ENCODE measurements at regions not wholly inside any gene's neighbourhood (a gene's known extent, or its start where the extent isn't known, plus 50 kb on each side); places are given as distances from the start of the nearest gene placed in this dataset.

DNA sequence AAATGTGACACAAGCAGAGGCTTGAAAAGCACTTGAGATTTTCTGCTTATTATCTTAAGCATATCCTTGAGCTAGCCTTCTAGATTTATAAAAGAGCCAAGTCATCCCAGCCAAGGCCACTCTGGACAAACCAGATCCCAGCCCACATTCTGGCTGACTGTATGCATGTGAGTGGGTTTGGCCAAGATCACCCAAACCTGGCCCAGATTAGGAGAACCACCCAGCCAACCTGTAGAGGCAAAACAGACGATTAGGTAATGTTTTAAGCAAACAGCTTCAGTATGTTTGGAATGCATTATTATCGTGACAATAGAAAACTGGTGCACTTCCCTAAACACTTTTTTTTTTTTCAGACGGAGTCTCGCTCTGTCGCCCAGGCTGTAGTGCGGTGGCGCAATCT is 151.9 kb downstream of the SPATA31D1 start:
- TF ChIP-seq, protein P1, sequence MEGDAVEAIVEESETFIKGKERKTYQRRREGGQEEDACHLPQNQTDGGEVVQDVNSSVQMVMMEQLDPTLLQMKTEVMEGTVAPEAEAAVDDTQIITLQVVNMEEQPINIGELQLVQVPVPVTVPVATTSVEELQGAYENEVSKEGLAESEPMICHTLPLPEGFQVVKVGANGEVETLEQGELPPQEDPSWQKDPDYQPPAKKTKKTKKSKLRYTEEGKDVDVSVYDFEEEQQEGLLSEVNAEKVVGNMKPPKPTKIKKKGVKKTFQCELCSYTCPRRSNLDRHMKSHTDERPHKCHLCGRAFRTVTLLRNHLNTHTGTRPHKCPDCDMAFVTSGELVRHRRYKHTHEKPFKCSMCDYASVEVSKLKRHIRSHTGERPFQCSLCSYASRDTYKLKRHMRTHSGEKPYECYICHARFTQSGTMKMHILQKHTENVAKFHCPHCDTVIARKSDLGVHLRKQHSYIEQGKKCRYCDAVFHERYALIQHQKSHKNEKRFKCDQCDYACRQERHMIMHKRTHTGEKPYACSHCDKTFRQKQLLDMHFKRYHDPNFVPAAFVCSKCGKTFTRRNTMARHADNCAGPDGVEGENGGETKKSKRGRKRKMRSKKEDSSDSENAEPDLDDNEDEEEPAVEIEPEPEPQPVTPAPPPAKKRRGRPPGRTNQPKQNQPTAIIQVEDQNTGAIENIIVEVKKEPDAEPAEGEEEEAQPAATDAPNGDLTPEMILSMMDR (IDR thresholded peaks at IDR 0.05; ENCODE audit: poor library complexity, severe bottlenecking): no peak
- TF ChIP-seq TAF1 (IDR thresholded peaks at IDR 0.05; ENCODE audit: low read depth) (no peak), POLR2AphosphoS5 (IDR thresholded peaks at IDR 0.05) (no peak), MXI1 (conservative IDR thresholded peaks at IDR 0.05; ENCODE audit: poor library complexity, severe bottlenecking) (no peak)
- TF ChIP-seq, protein P2, sequence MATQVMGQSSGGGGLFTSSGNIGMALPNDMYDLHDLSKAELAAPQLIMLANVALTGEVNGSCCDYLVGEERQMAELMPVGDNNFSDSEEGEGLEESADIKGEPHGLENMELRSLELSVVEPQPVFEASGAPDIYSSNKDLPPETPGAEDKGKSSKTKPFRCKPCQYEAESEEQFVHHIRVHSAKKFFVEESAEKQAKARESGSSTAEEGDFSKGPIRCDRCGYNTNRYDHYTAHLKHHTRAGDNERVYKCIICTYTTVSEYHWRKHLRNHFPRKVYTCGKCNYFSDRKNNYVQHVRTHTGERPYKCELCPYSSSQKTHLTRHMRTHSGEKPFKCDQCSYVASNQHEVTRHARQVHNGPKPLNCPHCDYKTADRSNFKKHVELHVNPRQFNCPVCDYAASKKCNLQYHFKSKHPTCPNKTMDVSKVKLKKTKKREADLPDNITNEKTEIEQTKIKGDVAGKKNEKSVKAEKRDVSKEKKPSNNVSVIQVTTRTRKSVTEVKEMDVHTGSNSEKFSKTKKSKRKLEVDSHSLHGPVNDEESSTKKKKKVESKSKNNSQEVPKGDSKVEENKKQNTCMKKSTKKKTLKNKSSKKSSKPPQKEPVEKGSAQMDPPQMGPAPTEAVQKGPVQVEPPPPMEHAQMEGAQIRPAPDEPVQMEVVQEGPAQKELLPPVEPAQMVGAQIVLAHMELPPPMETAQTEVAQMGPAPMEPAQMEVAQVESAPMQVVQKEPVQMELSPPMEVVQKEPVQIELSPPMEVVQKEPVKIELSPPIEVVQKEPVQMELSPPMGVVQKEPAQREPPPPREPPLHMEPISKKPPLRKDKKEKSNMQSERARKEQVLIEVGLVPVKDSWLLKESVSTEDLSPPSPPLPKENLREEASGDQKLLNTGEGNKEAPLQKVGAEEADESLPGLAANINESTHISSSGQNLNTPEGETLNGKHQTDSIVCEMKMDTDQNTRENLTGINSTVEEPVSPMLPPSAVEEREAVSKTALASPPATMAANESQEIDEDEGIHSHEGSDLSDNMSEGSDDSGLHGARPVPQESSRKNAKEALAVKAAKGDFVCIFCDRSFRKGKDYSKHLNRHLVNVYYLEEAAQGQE (IDR thresholded peaks at IDR 0.05; ENCODE audit: borderline replicate concordance): no peak
